GM10248 (cell line): ENCODE measurements at regions not wholly inside any gene's neighbourhood (a gene's known extent, or its start where the extent isn't known, plus 50 kb on each side); places are given as distances from the start of the nearest gene placed in this dataset.

Experiments used
- CTCF ChIA-PET: fragments of 300-600 bp; sonication (Branson Sonifier 250); formaldehyde crosslinking; extraction: SDS; loops from one replicate; lab custom pipeline; 2021; ENCODE audit warnings: antibody characterized with exemption; lab: Yijun Ruan, JAX
- POLR2A ChIA-PET: fragments of 350-650 bp; sonication (Branson Sonifier 250); formaldehyde crosslinking; extraction: SDS; loops from one replicate; lab custom pipeline; 2020; ENCODE audit warnings: antibody characterized with exemption; lab: Yijun Ruan, JAX
- DNase-seq: peaks from one replicate; pipeline ENCODE4 v3.0.0; 2012; ENCODE audit errors: extremely low spot score
- TF ChIP-seq, protein P1 (sequence below): IDR thresholded peaks from 2 replicates; pipeline ENCODE4 v1.5.1; 2012; ENCODE audit warnings: mild to moderate bottlenecking, low read depth; ENCODE audit errors: extremely low read depth, missing control alignments, control extremely low read depth

DNA sequence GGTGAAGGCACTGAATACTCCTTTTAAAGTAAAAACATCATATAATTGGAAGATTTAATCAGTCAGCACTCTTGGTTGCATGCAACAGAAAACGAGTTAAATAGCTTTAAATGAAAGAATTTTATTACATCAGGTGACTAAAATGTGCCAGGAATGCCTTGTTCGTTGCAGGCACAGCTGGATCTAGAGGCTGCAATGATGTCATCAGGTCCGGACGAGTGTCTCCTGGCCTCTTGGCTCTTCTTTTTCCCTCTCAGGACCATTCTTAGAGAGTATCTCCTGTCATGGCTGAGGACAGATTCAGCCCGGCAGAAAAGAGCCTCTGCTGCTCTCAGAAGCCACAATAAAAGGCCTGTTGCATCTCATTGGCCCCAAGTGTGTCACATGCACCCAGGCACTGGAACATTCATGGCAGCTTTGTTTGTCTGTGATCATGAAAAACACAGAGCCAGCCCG, 510.7 kb upstream of the SULF2 start:
- TF ChIP-seq, protein P1, sequence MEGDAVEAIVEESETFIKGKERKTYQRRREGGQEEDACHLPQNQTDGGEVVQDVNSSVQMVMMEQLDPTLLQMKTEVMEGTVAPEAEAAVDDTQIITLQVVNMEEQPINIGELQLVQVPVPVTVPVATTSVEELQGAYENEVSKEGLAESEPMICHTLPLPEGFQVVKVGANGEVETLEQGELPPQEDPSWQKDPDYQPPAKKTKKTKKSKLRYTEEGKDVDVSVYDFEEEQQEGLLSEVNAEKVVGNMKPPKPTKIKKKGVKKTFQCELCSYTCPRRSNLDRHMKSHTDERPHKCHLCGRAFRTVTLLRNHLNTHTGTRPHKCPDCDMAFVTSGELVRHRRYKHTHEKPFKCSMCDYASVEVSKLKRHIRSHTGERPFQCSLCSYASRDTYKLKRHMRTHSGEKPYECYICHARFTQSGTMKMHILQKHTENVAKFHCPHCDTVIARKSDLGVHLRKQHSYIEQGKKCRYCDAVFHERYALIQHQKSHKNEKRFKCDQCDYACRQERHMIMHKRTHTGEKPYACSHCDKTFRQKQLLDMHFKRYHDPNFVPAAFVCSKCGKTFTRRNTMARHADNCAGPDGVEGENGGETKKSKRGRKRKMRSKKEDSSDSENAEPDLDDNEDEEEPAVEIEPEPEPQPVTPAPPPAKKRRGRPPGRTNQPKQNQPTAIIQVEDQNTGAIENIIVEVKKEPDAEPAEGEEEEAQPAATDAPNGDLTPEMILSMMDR, result no peak
- POLR2A ChIA-PET, result no interaction called here
- CTCF ChIA-PET, result interaction anchor here (0.8 kb wide), 1 partner anchor 27 kb away, joined by 3 read pairs; no protein-coding TSS in a partner anchor

GRCh38 chr20:48295445-48295903, 510.2 kb upstream of the SULF2 start:
- POLR2A ChIA-PET, result no interaction called here
- no peak for DNase-seq
- CTCF ChIA-PET, result interaction anchor here (0.8 to 1.7 kb wide), 2 partner anchors 27 to 325 kb away, joined by 3 to 6 read pairs; no protein-coding TSS in a partner anchor

More for the DNA sequence above, 510.7 kb upstream of the SULF2 start:
- no peak for DNase-seq

DNA sequence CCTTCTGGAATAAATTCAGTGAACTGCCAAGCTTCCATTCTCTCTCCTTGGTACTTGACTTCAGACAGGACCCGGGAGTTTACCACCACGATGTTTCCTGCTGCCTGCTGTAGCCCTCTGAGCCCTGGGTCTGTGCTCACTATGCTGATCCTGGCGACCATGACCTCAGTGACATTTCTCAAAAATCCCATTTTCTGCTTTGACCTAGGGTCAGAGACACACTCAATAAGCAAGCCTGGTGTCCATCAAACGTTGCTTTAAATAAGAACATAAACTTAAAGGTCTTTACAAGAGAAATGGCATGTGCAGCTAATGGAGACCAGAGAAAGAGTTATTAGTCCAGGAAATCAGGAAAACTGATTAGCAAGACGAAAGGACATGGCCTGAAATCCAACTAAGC, 509.7 kb upstream of the SULF2 start:
- TF ChIP-seq, protein P1, result no peak
- DNase-seq, result no peak
- ChIA-PET POLR2A (no interaction called here), CTCF (interaction anchor here (1.7 kb wide), 1 partner anchor 326 kb away, joined by 6 read pairs; no protein-coding TSS in a partner anchor)

More at GRCh38 chr20:48295445-48295903, 510.2 kb upstream of the SULF2 start:
- TF ChIP-seq, protein P1, result no peak

GRCh38 chr20:48294196-48294595, 508.9 kb upstream of the SULF2 start:
- TF ChIP-seq, protein P1, result no peak
- ChIA-PET POLR2A (no interaction called here), CTCF (interaction anchor here (1.7 kb wide), 1 partner anchor 326 kb away, joined by 6 read pairs; no protein-coding TSS in a partner anchor)
- DNase-seq, result no peak

GRCh38 chr20:48293671-48294070, 508.4 kb upstream of the SULF2 start:
- POLR2A ChIA-PET, result no interaction called here
- CTCF ChIA-PET, result interaction anchor here (1.7 kb wide), 1 partner anchor 327 kb away, joined by 6 read pairs; no protein-coding TSS in a partner anchor

GRCh38 chr20:48292806-48293205, 507.5 kb upstream of the SULF2 start:
- no peak for DNase-seq
- ChIA-PET CTCF (no interaction called here), POLR2A (no interaction called here)
- TF ChIP-seq, protein P1, result no peak

More at GRCh38 chr20:48293671-48294070, 508.4 kb upstream of the SULF2 start:
- no peak for DNase-seq
- TF ChIP-seq, protein P1, result no peak
